Right atrium auricular region (tissue), 2 donors: ENCODE measurements at regions not wholly inside any gene's neighbourhood (a gene's known extent, or its start where the extent isn't known, plus 50 kb on each side); places are given as distances from the start of the nearest gene placed in this dataset.
A peak's percentile ranks its signal among the peaks of the same experiment; 100 is the strongest.

Source experiments
- DNase-seq: peaks from one replicate; pipeline ENCODE4 v3.0.0-alpha.2; 2019; ENCODE audit warnings: low spot score
- H3K27ac ChIP-seq, 2 donors: fragments of 200-600 bp; sonication (generic); 1 replicate in 1 of 2; 2 replicates in 1 of 2; pipeline ENCODE4 v1.5.1; 2016 to 2019
- H3K27me3 ChIP-seq, 2 donors: fragments of 200-600 bp; sonication (generic); one replicate each; pipeline versions ENCODE4 v1.5.1 to v1.6.0; 2017 to 2019
- H3K36me3 ChIP-seq: fragments of 200-600 bp; sonication (generic); one replicate; pipeline ENCODE4 v1.5.1; 2016
- H3K4me1 ChIP-seq, 2 donors: fragments of 200-600 bp; sonication (generic); one replicate each; pipeline versions ENCODE4 v1.5.1 to v1.6.0; 2017 to 2019
- H3K4me3 ChIP-seq, 2 donors: fragments of 200-600 bp; sonication (generic); 1 replicate in 1 of 2; 2 replicates in 1 of 2; pipeline ENCODE4 v1.5.1; 2017 to 2019; ENCODE audit warnings: mild to moderate bottlenecking in 1 of 2, moderate library complexity in 1 of 2
- H3K9me3 ChIP-seq, 2 donors: fragments of 200-600 bp; sonication (generic); one replicate each; pipeline ENCODE4 v1.5.1; 2019
- CTCF ChIP-seq, 2 donors: fragments of 200-600 bp; sonication (generic); IDR thresholded peaks; one replicate each; pipeline ENCODE4 v1.5.1; 2019; ENCODE audit warnings: antibody characterized with exemption in 2 of 2

GRCh38 chr12:102344691-102345090, 135.7 kb downstream of the IGF1 start:
- TF ChIP-seq CTCF (IDR thresholded peaks at IDR 0.05) = no peak
- H3K9me3 ChIP-seq = no peaks in the 10 kb centered on the region
- H3K4me3 ChIP-seq = no peak overlapping the region
- peaks cover 0 to 22% of the 10 kb centered on the region in 2 donors for H3K4me1 ChIP-seq
- H3K27ac ChIP-seq = no peak overlapping the region
- H3K36me3 ChIP-seq = no peaks in the 10 kb centered on the region
- H3K27me3 ChIP-seq = no peaks in the 10 kb centered on the region
- no peak for DNase-seq

- Histone ChIP-seq H3K36me3 (no peaks in the 10 kb centered on the region), H3K4me1 (peaks cover 0 to 10% of the 10 kb centered on the region in 2 donors), H3K4me3 (no peak overlapping the region), H3K27me3 (no peaks in the 10 kb centered on the region), H3K9me3 (no peaks in the 10 kb centered on the region), H3K27ac (peak overlapping the region in 1 of 2 donors; percentile 56)
- DNase-seq = no peak
- no peak for TF ChIP-seq CTCF (IDR thresholded peaks at IDR 0.05)
These were observed 136.8 kb downstream of the IGF1 start for GRCh38 chr12:102343361-102344121.

GRCh38 chr12:102342281-102343006, 137.9 kb downstream of the IGF1 start:
- DNase-seq = no peak
- Histone ChIP-seq H3K36me3 (no peaks in the 10 kb centered on the region), H3K27me3 (no peaks in the 10 kb centered on the region), H3K4me3 (no peak overlapping the region), H3K9me3 (no peaks in the 10 kb centered on the region), H3K4me1 (no peaks in the 10 kb centered on the region), H3K27ac (peak overlapping the region; percentile 18 to 56)
- no peak for TF ChIP-seq CTCF (IDR thresholded peaks at IDR 0.05)

GRCh38 chr12:102334765-102335164, 137.1 kb upstream of the PMCH start:
- Histone ChIP-seq H3K9me3 (no peaks in the 10 kb centered on the region), H3K27ac (no peak overlapping the region), H3K4me1 (no peaks in the 10 kb centered on the region), H3K4me3 (no peak overlapping the region), H3K27me3 (no peaks in the 10 kb centered on the region), H3K36me3 (no peaks in the 10 kb centered on the region)
- no peak for DNase-seq
- TF ChIP-seq CTCF (IDR thresholded peaks at IDR 0.05) = no peak

GRCh38 chr12:102331419-102331818, 133.8 kb upstream of the PMCH start:
- TF ChIP-seq CTCF (IDR thresholded peaks at IDR 0.05) = no peak

More at GRCh38 chr12:102331419-102331818, 133.8 kb upstream of the PMCH start:
- Histone ChIP-seq H3K27me3 (no peaks in the 10 kb centered on the region), H3K36me3 (no peaks in the 10 kb centered on the region), H3K4me1 (no peaks in the 10 kb centered on the region), H3K4me3 (no peak overlapping the region), H3K27ac (no peak overlapping the region), H3K9me3 (no peaks in the 10 kb centered on the region)
- no peak for DNase-seq
